ENCODE measurements at regions not wholly inside any gene's neighbourhood (a gene's known extent, or its start where the extent isn't known, plus 50 kb on each side); places are given as distances from the start of the nearest gene placed in this dataset.

DNA sequence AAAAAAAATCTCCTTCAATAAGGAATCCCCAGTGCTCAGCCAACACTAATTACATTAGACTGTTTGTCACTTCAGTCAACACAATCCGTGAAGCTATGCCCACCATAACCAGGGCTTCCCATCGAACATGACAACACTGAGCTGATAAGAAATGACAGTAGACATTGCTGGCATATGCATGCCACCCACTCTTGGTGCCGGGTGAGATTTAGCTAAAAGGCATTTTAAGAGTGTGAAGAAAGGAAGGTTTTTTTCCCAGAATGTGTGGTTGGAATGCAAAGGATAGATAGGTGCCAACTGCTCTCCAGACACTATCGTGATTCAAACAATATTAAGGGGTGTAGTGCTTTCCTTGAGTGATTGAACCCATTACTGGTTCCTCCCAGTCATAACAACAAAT lies 344.0 kb upstream of the LMCD1 start:
- Histone ChIP-seq H3K4me1 (ENCODE audit: control insufficient read depth, insufficient read depth, low read length) (no peaks in the 10 kb centered on the region), H3K27me3 (replicated peaks in 1 of 2; ENCODE audit: control insufficient read depth in 2 of 2, insufficient read depth in 2 of 2, low read length in 1 of 2) (no peaks in the 10 kb centered on the region), H4K20me1 (ENCODE audit: control insufficient read depth, insufficient read depth) (no peaks in the 10 kb centered on the region), H3K36me3 (ENCODE audit: control insufficient read depth in 2 of 2, insufficient read depth in 2 of 2, low read length in 1 of 2) (no peaks in the 10 kb centered on the region), H3K4me3 (no peak overlapping the region), H3K4me2 (ENCODE audit: control insufficient read depth, insufficient read depth) (no peak overlapping the region), H3K27ac (ENCODE audit: control insufficient read depth, insufficient read depth) (no peak overlapping the region), H3K9me3 (replicated peaks; ENCODE audit: control insufficient read depth, insufficient read depth, low read length) (no peaks in the 10 kb centered on the region), H3K9ac (ENCODE audit: control insufficient read depth, insufficient read depth, low read length) (no peak overlapping the region), H2AFZ (ENCODE audit: control insufficient read depth, low read depth, low read length) (no peak overlapping the region), H3K79me2 (ENCODE audit: control insufficient read depth, insufficient read depth, low read length) (no peaks in the 10 kb centered on the region)
- FAIRE-seq = no peak
- no peak for TF ChIP-seq YBX1 (IDR thresholded peaks at IDR 0.05)
- TF ChIP-seq FOXM1 (IDR thresholded peaks at IDR 0.05; ENCODE audit: low read depth, low read length) = no peak
- no peak for TF ChIP-seq EP300 (IDR thresholded peaks at IDR 0.05; ENCODE audit: borderline replicate concordance in 1 of 2, control insufficient read depth in 1 of 2, low read depth in 2 of 2, low read length in 2 of 2)
- no peak for TF ChIP-seq FOXK2 (IDR thresholded peaks at IDR 0.05)
- TF ChIP-seq CBX3 (IDR thresholded peaks at IDR 0.05; ENCODE audit: borderline replicate concordance, low read depth) = no peak
- TF ChIP-seq NFYB (IDR thresholded peaks at IDR 0.05; ENCODE audit: insufficient read depth, low read depth, low read length) = no peak
- TF ChIP-seq, protein P1, sequence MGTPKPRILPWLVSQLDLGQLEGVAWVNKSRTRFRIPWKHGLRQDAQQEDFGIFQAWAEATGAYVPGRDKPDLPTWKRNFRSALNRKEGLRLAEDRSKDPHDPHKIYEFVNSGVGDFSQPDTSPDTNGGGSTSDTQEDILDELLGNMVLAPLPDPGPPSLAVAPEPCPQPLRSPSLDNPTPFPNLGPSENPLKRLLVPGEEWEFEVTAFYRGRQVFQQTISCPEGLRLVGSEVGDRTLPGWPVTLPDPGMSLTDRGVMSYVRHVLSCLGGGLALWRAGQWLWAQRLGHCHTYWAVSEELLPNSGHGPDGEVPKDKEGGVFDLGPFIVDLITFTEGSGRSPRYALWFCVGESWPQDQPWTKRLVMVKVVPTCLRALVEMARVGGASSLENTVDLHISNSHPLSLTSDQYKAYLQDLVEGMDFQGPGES (IDR thresholded peaks at IDR 0.05) = no peak
- no peak for TF ChIP-seq TCF3 (IDR thresholded peaks at IDR 0.05; ENCODE audit: borderline replicate concordance, insufficient read depth, low read depth, low read length)
- no peak for TF ChIP-seq BRCA1 (IDR thresholded peaks at IDR 0.05; ENCODE audit: low read depth, low read length)
- TF ChIP-seq ATF3 (IDR thresholded peaks at IDR 0.05; ENCODE audit: borderline replicate concordance, extremely low read depth, low read depth, low read length) = no peak
- TF ChIP-seq JUND (IDR thresholded peaks at IDR 0.05; ENCODE audit: low read depth, low read length) = no peak
- no peak for TF ChIP-seq KLF5 (IDR thresholded peaks at IDR 0.05; ENCODE audit: partially characterized antibody)
- no peak for TF ChIP-seq ZSCAN29 (IDR thresholded peaks at IDR 0.05)
- TF ChIP-seq NKRF (conservative IDR thresholded peaks at IDR 0.05) = no peak
- TF ChIP-seq SREBF2 (IDR thresholded peaks at IDR 0.05; ENCODE audit: low read length) = no peak
- TF ChIP-seq ZBTB33 (IDR thresholded peaks at IDR 0.05) = no peak
- DNase-seq (ENCODE audit: low read depth, low spot score) = no peak
- SMC1A ChIA-PET (ENCODE audit: uncharacterized antibody, unreplicated experiment) = interaction anchor here (1.2 kb wide), 1 partner anchor 10 kb away, joined by 3 read pairs; no protein-coding TSS in a partner anchor
- BruUV-seq (replicated peaks) = no TSS peak
- RAD21 ChIA-PET (ENCODE audit: unreplicated experiment) = no interaction called here
- no peak for ATAC-seq
- POLR2A ChIA-PET = no interaction called here
- intact Hi-C loops (cut with micrococcal nuclease; ENCODE audit: unreplicated experiment) (no loop called here), in situ Hi-C loops (cut with MboI) (no loop called here)
- CTCF ChIA-PET = interaction anchor here (1.4 kb wide), 1 partner anchor 10 kb away, joined by 4 read pairs; no protein-coding TSS in a partner anchor
- WGBS (ENCODE audit: insufficient coverage, insufficient replicate concordance, low lambda C conversion rate, missing lambda C conversion rate) = 22% methylated on average over 4 of the region's 4 CpGs
